Stomach (tissue), 8 donors: ENCODE measurements at regions not wholly inside any gene's neighbourhood (a gene's known extent, or its start where the extent isn't known, plus 50 kb on each side); places are given as distances from the start of the nearest gene placed in this dataset.

Experiments
- DNase-seq, 2 donors: peaks; one replicate each; pipeline versions ENCODE4 v3.0.0 to v3.0.0-alpha.2; 2013 to 2019
- H3K27ac ChIP-seq, 5 donors: fragments of 200-600 bp in 4 of 5; sonication (generic) in 4 of 5; one replicate each; pipeline ENCODE4 v1.5.1; 2013 to 2019; ENCODE audit warnings: mild to moderate bottlenecking in 1 of 5, moderate library complexity in 1 of 5
- H3K27me3 ChIP-seq, 3 donors: fragments of 200-600 bp; sonication (generic); one replicate each; pipeline ENCODE4 v1.5.1; 2017 to 2019; ENCODE audit warnings: mixed run types in 1 of 3
- H3K36me3 ChIP-seq, 4 donors: fragments of 200-600 bp; sonication (generic); 1 replicate in 3 of 4; 2 replicates in 1 of 4; pipeline ENCODE4 v1.5.1; 2016 to 2019
- H3K4me1 ChIP-seq, 4 donors: fragments of 200-600 bp; sonication (generic); one replicate each; pipeline ENCODE4 v1.5.1; 2016 to 2019
- H3K4me3 ChIP-seq, 4 donors: fragments of 200-600 bp; sonication (generic) in 3 of 4; one replicate each; pipeline ENCODE4 v1.5.1; 2016 to 2019; ENCODE audit warnings: mild to moderate bottlenecking in 1 of 4
- H3K9me3 ChIP-seq, 4 donors: fragments of 200-600 bp; sonication (generic); one replicate each; pipeline ENCODE4 v1.5.1; 2016 to 2019
- CTCF ChIP-seq, 7 experiments: fragments of 450-650 bp in 4 of 7; fragments of 200-600 bp in 3 of 7; sonication (generic) in 3 of 7; IDR thresholded peaks; one replicate each; pipeline ENCODE4 v1.5.1; 2016 to 2019; ENCODE audit warnings: antibody characterized with exemption in 7 of 7, control low read depth in 2 of 7, mild to moderate bottlenecking in 1 of 7
- EP300 ChIP-seq: sonication (generic); formaldehyde crosslinking; IDR thresholded peaks from one replicate; pipeline ENCODE4 v1.6.1; 2017; ENCODE audit warnings: antibody characterized with exemption
- POLR2A ChIP-seq, 4 donors: fragments of 450-650 bp; IDR thresholded peaks; one replicate each; pipeline ENCODE4 v1.6.1; 2016; ENCODE audit warnings: antibody characterized with exemption in 4 of 4, control low read depth in 2 of 4, mild to moderate bottlenecking in 1 of 4, moderate library complexity in 1 of 4
- POLR2AphosphoS5 ChIP-seq, 3 donors: sonication (generic); formaldehyde crosslinking; IDR thresholded peaks; one replicate each; pipeline ENCODE4 v1.6.1; 2016; ENCODE audit warnings: antibody characterized with exemption in 3 of 3
- WGBS, 5 donors: extraction: QIAGEN DNeasy Blood & Tissue Kit in 3 of 5; methylation state at CpG; one replicate each; pipeline versions ENCODE4 v1.1.5 to v1.1.7; 2013 to 2018; 5-methylcytosine and 5-hydroxymethylcytosine counted together
- intact Hi-C: fragments of 100-400 bp; cut with DNase I; formaldehyde crosslinking; loops from one replicate; pipeline ENCODE4 v1.15.1; 2023; ENCODE audit warnings: low total_unique reads
- donor health status: healthy with polysubstance abuse.
- donor health status: Bipolar disorder and iron deficiency.
- donor health status: healthy.

DNA sequence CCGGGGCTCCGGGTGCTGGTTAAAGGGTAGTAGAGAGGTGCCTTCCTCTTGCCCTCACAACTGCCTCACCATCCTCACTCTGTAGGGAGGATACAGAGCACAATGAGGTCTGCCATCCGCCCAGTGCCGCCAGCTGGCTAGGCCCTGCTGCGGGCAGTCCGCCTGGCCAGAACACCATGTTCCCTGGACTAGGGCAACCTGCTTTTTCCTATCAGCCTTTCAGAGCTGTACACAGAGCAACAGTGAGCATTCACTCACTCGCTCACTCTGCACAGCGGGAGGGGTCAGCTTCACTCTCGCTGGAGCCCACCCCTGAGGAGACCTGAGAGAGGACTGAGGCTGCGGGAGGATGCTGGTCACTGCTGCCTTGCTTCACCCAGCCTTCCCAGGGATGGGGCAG lies 218.7 kb upstream of the CHRNA7 start:
- Histone ChIP-seq H3K27ac (no peak overlapping the region), H3K9me3 (peaks cover 0 to 11% (median 4%) of the 10 kb centered on the region in 4 donors), H3K36me3 (no peaks in the 10 kb centered on the region), H3K4me3 (no peak overlapping the region), H3K27me3 (no peaks in the 10 kb centered on the region), H3K4me1 (no peaks in the 10 kb centered on the region)
- intact Hi-C loops: no loop called here
- no peak for TF ChIP-seq CTCF (IDR thresholded peaks at IDR 0.05)
- no peak for DNase-seq
- 90 to 97% (median 95%) methylated on average over 9 to 10 of the region's 10 CpGs for WGBS, 5 donors

GRCh38 chr15:31814082-31814481 lies 216.2 kb upstream of the CHRNA7 start:
- peaks cover 0 to 11% (median 4%) of the 10 kb centered on the region in 4 donors for H3K9me3 ChIP-seq
- no peaks in the 10 kb centered on the region for H3K27me3 ChIP-seq
- no peaks in the 10 kb centered on the region for H3K36me3 ChIP-seq
- no peaks in the 10 kb centered on the region for H3K4me1 ChIP-seq
- no peak for DNase-seq
- H3K4me3 ChIP-seq: no peak overlapping the region
- WGBS, 5 donors: 72 to 91% (median 83%) methylated on average over 5 of the region's 5 CpGs
- intact Hi-C loops: no loop called here
- TF ChIP-seq CTCF (IDR thresholded peaks at IDR 0.05) (no peak), POLR2AphosphoS5 (IDR thresholded peaks at IDR 0.05) (no peak), POLR2A (IDR thresholded peaks at IDR 0.05) (no peak), EP300 (no peak)
- H3K27ac ChIP-seq: no peak overlapping the region

- Histone ChIP-seq H3K4me1 (no peaks in the 10 kb centered on the region), H3K9me3 (peaks cover 0 to 4% (median 1%) of the 10 kb centered on the region in 4 donors), H3K27ac (no peak overlapping the region), H3K36me3 (no peaks in the 10 kb centered on the region), H3K27me3 (no peaks in the 10 kb centered on the region), H3K4me3 (no peak overlapping the region)
- WGBS, 5 donors: 76 to 82% (median 79%) methylated on average over 15 of the region's 15 CpGs
- intact Hi-C loops: no loop called here
- TF ChIP-seq CTCF (IDR thresholded peaks at IDR 0.05) (no peak), POLR2A (IDR thresholded peaks at IDR 0.05) (no peak), POLR2AphosphoS5 (IDR thresholded peaks at IDR 0.05) (no peak), EP300 (no peak)
- no peak for DNase-seq
These were observed 214.7 kb upstream of the CHRNA7 start for GRCh38 chr15:31815411-31816155.

DNA sequence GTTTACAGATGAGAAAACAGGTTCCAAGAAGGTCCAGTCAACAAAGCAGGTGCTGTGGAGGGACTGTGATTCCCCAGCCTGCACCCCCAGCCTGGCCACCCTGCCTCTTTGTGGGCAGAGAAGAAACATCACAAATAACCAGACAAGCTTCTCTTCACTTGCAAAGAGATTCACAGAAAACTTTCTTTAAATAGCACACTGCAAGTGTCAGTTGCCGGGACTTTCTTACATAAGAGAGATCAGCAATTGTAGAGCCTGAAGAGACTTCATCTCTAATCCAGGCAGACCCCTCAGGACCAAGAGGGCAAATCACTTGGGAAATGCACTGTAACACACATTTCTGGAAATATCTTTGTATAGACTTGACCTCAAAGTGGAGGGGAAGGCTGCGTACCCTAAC lies 207.9 kb upstream of the CHRNA7 start:
- WGBS, 5 donors: 84 to 96% (median 91%) methylated on average over 2 of the region's 2 CpGs
- no peak overlapping the region for H3K27ac ChIP-seq
- intact Hi-C loops: loop anchor here (10.0 kb wide), 1 partner anchor 92 kb away; no protein-coding TSS in a partner anchor
- no peaks in the 10 kb centered on the region for H3K4me1 ChIP-seq
- no peaks in the 10 kb centered on the region for H3K27me3 ChIP-seq
- no peaks in the 10 kb centered on the region for H3K36me3 ChIP-seq
- H3K9me3 ChIP-seq: peaks cover 0 to 7% (median 0%) of the 10 kb centered on the region in 4 donors
- no peak overlapping the region for H3K4me3 ChIP-seq
- no peak for DNase-seq
- TF ChIP-seq POLR2AphosphoS5 (IDR thresholded peaks at IDR 0.05) (no peak), CTCF (IDR thresholded peaks at IDR 0.05) (no peak), POLR2A (IDR thresholded peaks at IDR 0.05) (no peak), EP300 (no peak)
